ENCODE measurements at regions not wholly inside any gene's neighbourhood (a gene's known extent, or its start where the extent isn't known, plus 50 kb on each side); places are given as distances from the start of the nearest gene placed in this dataset.

- Histone ChIP-seq H3K27me3 (no peaks in the 10 kb centered on the region), H3K9me3 (no peaks in the 10 kb centered on the region), H3K4me3 (ENCODE audit: low read depth in 1 of 2, low read length in 1 of 2) (no peak overlapping the region), H3K36me3 (no peaks in the 10 kb centered on the region), H3K4me1 (ENCODE audit: control insufficient read depth in 1 of 2, insufficient read depth in 1 of 2, low read depth in 1 of 2, low read length in 1 of 2) (no peaks in the 10 kb centered on the region), H3K27ac (no peak overlapping the region)
- TF ChIP-seq, protein P1, sequence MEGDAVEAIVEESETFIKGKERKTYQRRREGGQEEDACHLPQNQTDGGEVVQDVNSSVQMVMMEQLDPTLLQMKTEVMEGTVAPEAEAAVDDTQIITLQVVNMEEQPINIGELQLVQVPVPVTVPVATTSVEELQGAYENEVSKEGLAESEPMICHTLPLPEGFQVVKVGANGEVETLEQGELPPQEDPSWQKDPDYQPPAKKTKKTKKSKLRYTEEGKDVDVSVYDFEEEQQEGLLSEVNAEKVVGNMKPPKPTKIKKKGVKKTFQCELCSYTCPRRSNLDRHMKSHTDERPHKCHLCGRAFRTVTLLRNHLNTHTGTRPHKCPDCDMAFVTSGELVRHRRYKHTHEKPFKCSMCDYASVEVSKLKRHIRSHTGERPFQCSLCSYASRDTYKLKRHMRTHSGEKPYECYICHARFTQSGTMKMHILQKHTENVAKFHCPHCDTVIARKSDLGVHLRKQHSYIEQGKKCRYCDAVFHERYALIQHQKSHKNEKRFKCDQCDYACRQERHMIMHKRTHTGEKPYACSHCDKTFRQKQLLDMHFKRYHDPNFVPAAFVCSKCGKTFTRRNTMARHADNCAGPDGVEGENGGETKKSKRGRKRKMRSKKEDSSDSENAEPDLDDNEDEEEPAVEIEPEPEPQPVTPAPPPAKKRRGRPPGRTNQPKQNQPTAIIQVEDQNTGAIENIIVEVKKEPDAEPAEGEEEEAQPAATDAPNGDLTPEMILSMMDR (IDR thresholded peaks at IDR 0.05), result no peak
These were observed 54.3 kb upstream of the CBLB start for GRCh38 chr3:105923140-105923539.

GRCh38 chr3:105927741-105928140 is 58.9 kb upstream of the CBLB start:
- TF ChIP-seq, protein P1 (IDR thresholded peaks at IDR 0.05), result no peak
- H3K4me3 ChIP-seq (ENCODE audit: low read depth in 1 of 2, low read length in 1 of 2), result no peak overlapping the region
- no peak overlapping the region for H3K27ac ChIP-seq
- no peaks in the 10 kb centered on the region for H3K9me3 ChIP-seq
- no peaks in the 10 kb centered on the region for H3K4me1 ChIP-seq (ENCODE audit: control insufficient read depth in 1 of 2, insufficient read depth in 1 of 2, low read depth in 1 of 2, low read length in 1 of 2)
- H3K36me3 ChIP-seq, result no peaks in the 10 kb centered on the region
- H3K27me3 ChIP-seq, result no peaks in the 10 kb centered on the region

DNA sequence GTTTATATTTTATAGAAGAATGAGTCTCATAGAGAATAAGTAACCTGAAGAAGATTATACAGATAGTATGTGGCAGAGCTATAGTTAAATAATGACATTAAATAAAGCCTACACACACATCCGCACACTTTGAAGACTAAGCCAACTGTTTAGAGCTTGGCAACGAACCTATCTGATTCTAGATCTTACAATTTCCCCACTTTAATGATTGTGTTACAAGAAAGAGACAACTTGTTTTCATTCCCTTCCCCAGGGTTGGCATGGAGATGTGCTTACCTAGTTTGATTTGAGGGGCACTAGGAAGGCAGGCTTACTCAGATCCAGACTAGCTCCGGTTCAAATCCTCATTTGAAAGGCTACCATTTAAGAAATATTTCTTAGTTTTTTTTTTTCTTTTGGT is 61.9 kb upstream of the CBLB start:
- Histone ChIP-seq H3K4me3 (ENCODE audit: low read depth in 1 of 2, low read length in 1 of 2) (no peak overlapping the region), H3K9me3 (no peaks in the 10 kb centered on the region)

DNA sequence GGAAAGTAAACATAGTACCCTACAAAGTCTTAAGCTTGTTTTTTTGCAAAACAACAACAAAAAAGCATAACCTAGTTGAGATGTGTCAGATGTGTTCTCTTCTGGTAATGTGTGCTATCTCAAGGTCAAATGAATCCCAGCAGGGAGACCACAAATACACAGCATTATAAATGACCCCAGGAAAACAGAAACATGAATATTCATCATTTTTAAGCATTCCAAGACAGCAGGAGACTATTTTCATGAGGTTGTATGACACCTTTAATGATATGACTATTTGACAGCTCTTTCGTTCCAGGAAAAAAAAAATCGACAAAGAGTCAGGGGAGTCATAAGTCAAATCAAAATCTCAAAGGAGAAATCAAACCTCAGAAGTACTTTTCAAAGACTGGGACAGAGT is 62.7 kb upstream of the CBLB start:
- H3K4me1 ChIP-seq (ENCODE audit: control insufficient read depth in 1 of 2, insufficient read depth in 1 of 2, low read depth in 1 of 2, low read length in 1 of 2), result no peaks in the 10 kb centered on the region
- H3K27me3 ChIP-seq, result no peaks in the 10 kb centered on the region
- no peaks in the 10 kb centered on the region for H3K36me3 ChIP-seq
- TF ChIP-seq, protein P1 (IDR thresholded peaks at IDR 0.05), result no peak
- H3K4me3 ChIP-seq (ENCODE audit: low read depth in 1 of 2, low read length in 1 of 2), result no peak overlapping the region
- no peak overlapping the region for H3K27ac ChIP-seq
- no peaks in the 10 kb centered on the region for H3K9me3 ChIP-seq

More for the DNA sequence above, 61.9 kb upstream of the CBLB start:
- no peaks in the 10 kb centered on the region for H3K27me3 ChIP-seq
- no peaks in the 10 kb centered on the region for H3K36me3 ChIP-seq
- TF ChIP-seq, protein P1 (IDR thresholded peaks at IDR 0.05), result no peak
- H3K4me1 ChIP-seq (ENCODE audit: control insufficient read depth in 1 of 2, insufficient read depth in 1 of 2, low read depth in 1 of 2, low read length in 1 of 2), result no peaks in the 10 kb centered on the region
- H3K27ac ChIP-seq, result no peak overlapping the region

GRCh38 chr3:105933871-105934270 is 65.1 kb upstream of the CBLB start:
- no peaks in the 10 kb centered on the region for H3K9me3 ChIP-seq
- H3K36me3 ChIP-seq, result no peaks in the 10 kb centered on the region
- no peak overlapping the region for H3K27ac ChIP-seq
- H3K27me3 ChIP-seq, result no peaks in the 10 kb centered on the region
- H3K4me1 ChIP-seq (ENCODE audit: control insufficient read depth in 1 of 2, insufficient read depth in 1 of 2, low read depth in 1 of 2, low read length in 1 of 2), result no peaks in the 10 kb centered on the region
- no peak overlapping the region for H3K4me3 ChIP-seq (ENCODE audit: low read depth in 1 of 2, low read length in 1 of 2)
- TF ChIP-seq, protein P1 (IDR thresholded peaks at IDR 0.05), result no peak

- no peaks in the 10 kb centered on the region for H3K4me1 ChIP-seq (ENCODE audit: control insufficient read depth in 1 of 2, insufficient read depth in 1 of 2, low read depth in 1 of 2, low read length in 1 of 2)
- H3K27me3 ChIP-seq, result no peaks in the 10 kb centered on the region
- no peak overlapping the region for H3K27ac ChIP-seq
- TF ChIP-seq, protein P1 (IDR thresholded peaks at IDR 0.05), result no peak
- H3K9me3 ChIP-seq, result no peaks in the 10 kb centered on the region
- H3K4me3 ChIP-seq (ENCODE audit: low read depth in 1 of 2, low read length in 1 of 2), result no peak overlapping the region
- H3K36me3 ChIP-seq, result no peaks in the 10 kb centered on the region
These were observed 69.3 kb upstream of the CBLB start for GRCh38 chr3:105938101-105938500.

Data from neutrophil (primary cell).